HG02938 (cell line): ENCODE measurements at regions not wholly inside any gene's neighbourhood (a gene's known extent, or its start where the extent isn't known, plus 50 kb on each side); places are given as distances from the start of the nearest gene placed in this dataset.

Experiments
- ATAC-seq: cut with Tn5 transposase; IDR thresholded peaks from one replicate; pipeline ENCODE4 v1.9.1; 2021; ENCODE audit warnings: mild to moderate bottlenecking, moderate library complexity; ENCODE audit not compliant: unreplicated experiment

- ATAC-seq = no peak
These were observed 506.1 kb upstream of the PROK2 start for GRCh38 chr3:72290859-72291638.

DNA sequence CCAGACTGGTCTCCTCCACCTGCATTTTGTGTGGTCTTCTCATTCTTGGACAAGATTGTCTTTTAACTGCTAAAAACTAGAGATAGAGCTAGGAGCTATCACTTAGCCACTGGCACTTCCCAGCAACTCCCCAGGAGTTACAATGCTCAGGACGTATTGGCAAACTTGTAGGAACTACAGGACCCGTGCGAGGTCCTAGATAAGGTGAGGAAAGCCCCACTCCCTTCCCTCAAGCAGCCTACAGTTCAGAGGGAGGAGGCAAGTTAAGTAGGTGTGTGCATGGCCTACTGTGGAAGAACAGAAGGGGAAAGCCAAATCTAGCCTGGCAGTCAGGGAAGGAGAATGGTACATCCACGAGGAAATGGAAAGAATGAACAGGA is 504.7 kb upstream of the PROK2 start:
- no peak for ATAC-seq

DNA sequence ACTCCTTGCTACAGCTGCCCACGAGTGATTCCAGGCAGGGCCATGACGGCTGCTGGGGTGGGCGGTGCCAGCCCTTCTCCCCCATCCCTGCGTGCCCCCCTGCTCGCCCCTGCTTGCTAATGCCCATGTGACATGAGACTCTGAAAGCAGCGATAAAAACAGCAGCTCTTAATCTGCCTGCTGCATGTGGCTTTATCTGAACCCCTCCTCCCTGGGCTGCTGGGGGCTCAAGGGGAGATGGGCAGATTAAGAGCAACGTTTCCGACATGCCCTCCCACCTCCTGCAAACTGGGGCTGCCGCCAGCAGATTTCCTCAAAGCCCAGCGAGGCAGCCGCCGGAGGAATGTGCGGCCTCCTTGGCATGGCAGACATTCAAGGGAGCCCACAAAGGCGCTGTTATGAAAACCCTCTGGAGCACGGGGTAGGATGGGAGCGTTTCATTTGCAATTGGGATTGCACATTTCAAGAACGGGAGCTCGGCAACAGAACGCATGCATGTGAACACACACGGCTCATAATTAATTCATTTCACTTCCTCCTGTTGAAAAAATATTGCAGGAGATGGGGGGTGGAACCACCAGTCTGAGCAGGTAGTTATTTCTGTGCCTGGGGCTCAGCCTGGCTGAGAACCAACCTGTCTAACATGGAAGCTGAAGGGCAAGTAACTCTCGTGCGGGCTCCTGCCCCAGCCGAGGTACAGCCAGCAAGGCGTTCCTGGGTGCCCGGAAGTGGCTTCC is 504.2 kb upstream of the PROK2 start:
- ATAC-seq = no peak

DNA sequence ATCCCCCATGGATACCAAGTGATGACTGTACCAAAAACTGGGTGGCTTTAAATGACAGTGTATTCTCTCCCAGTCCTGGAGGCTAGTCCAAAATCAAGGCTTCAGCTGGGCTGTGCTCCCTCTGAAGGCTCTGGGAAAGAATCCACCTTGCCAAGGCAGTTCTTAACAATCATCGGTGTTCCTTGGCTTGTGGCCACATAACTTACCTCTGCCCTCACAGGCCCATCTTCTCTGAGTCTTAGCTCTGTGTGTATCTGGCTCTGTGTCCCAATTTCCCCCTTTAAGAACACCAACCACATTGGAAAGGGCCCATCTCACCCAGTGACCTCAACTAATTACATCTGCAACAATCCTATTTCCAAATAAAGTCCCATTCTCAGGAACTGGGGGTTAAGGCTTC is 503.0 kb upstream of the PROK2 start:
- ATAC-seq = no peak

DNA sequence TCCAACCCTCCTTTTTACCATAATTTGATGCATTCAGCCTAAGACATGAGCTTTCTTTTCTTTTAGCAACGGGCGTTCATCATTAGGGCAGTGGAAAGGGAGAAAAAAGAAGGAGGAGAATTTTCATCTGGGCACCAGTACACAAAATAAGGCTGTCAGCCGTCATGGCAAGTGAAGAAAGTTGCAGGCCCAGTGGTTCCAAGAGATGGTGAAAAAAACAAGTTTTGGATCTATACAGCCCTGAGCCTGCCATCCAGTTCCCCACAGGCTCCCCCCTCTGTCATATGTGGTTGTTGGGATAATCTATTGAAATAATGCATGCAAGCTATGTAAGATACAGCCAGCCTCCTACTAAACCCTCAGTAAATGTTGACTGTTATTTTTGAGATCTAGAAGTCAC is 500.6 kb upstream of the PROK2 start:
- ATAC-seq = no peak

GRCh38 chr3:72284471-72284870 is 499.5 kb upstream of the PROK2 start:
- ATAC-seq = no peak

- ATAC-seq = no peak
These were observed 498.0 kb upstream of the PROK2 start for GRCh38 chr3:72282918-72283317.

DNA sequence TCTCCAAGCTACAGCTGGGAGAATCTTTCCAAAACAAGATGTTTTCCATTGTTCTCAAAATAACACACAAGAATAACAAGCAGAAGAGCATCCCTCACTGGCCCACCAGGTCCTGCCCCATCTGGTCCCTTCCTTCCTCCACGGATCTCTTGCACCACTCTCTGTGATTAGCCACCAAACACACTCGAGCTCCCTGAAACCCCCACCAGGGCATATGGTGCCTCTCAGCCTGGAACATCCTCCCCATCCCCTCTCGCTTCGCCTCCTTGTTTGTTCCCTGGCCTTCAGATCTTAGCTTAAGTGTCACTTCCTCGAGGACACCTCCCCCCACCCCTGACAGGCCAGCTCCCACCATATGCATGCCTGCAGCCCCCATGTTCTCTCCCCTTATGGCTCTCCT is 496.6 kb upstream of the PROK2 start:
- no peak for ATAC-seq

GRCh38 chr3:72280876-72281275 is 495.9 kb upstream of the PROK2 start:
- no peak for ATAC-seq

GRCh38 chr3:72279631-72280041 is 494.7 kb upstream of the PROK2 start:
- no peak for ATAC-seq

DNA sequence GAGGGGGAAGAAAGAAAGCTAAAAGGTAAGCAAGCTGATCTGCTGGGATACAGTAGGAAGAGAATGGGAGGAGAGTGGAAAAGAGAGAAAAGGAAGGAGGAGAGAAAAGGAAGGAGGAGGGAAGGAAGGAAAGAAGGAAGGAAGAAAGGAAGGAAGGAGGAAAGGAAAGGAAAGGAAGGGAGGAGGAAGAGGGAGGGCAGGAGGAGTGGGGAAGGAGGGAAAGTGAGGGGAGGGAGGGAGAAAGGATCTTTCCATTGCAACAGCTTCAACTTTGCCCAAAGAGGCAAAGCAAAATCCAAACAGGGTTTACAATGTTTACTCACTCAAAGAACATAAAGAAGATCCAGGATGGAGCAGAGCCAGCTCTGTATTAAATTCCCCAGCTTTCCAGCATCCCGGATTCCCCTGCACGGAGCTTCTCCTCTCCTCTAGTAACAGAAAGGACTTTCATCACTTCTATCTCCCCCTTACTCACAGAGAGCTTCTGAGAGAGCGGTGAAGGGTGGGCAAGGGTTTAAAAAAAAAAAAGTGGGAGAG is 494.2 kb upstream of the PROK2 start:
- ATAC-seq = no peak

- no peak for ATAC-seq
These were observed 493.6 kb upstream of the PROK2 start for GRCh38 chr3:72278349-72279067.

DNA sequence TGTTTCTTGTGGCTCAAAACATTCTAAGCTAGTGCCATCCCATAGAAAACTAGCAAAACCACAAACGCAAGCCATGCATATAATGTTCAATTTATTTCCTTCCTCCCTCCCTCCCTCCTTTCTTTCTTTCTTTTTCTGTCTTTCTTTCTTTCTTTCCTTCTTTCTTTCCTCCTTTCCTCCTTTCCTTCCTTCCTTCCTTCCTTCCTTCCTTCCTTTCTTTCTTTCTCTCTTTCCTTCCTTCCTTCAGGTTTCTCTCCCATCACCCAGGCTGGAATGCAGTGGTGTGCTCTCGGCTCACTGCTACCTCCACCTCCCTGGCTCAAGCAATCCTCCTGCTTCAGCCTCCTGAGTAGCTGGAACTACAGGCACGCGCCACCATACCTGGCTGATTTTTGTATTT is 492.8 kb upstream of the PROK2 start:
- ATAC-seq = no peak

GRCh38 chr3:72276806-72277205 is 491.9 kb upstream of the PROK2 start:
- ATAC-seq = no peak

DNA sequence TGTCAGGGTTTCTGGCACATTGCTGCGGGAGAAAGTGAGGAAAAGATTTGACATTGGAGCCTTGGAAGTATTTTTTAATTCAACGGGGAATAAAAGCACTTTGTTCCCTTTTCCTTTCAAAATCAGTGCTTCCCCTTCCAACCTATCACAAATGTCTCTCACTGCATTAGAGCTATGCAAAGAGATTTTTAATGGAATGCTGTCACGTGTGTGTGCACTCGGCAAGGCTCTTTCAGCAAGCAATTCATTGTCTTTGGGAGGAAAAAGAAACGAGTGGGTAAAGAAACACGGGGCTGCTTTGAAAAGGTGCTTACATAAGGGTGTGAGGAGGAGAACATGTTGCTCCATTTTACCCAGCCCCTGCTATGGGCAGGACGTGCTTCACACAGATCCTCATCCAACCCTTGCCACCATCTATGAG is 490.4 kb upstream of the PROK2 start:
- no peak for ATAC-seq

- ATAC-seq = no peak
These were observed 489.8 kb upstream of the PROK2 start for GRCh38 chr3:72274493-72275330.

- ATAC-seq = no peak
These were observed 488.7 kb upstream of the PROK2 start for GRCh38 chr3:72273615-72274014.

DNA sequence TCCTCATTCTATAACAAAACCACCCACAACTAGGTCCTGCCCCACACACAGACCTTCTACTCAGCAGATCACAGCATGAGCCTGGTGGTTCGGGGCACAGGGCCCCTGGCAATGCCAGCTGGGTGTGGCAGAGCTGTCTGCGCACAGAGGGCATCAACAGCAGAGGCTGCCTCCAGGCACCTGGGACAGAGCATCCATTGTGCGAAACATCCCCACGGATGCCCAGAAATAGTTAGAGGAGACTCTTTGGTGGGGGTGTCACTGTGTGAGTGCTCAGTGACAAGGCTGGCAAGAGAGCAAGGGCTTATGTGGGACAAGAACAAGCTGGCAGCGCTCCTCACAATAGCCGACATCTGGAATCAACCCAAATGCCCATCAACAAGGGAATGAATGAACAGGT is 487.4 kb upstream of the PROK2 start:
- ATAC-seq = no peak

DNA sequence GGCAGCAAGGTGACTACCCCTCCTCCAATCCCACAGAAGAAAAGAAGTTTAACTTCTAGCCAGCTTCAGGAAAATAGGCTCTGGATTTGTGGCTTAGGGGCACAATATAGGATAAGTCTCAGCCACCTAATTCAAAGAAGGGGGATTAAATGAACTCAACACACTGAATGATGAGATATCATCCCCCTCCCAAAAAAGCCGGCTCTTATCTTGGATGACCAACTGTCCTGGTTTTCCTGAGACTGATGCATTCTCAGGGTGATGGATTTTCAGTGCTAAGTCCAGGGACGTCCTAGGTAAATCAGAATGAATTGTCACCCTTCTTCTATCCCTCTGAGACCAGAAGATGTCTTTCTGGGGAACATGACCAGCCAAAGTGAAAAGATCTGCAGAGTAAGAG is 487.0 kb upstream of the PROK2 start:
- no peak for ATAC-seq

DNA sequence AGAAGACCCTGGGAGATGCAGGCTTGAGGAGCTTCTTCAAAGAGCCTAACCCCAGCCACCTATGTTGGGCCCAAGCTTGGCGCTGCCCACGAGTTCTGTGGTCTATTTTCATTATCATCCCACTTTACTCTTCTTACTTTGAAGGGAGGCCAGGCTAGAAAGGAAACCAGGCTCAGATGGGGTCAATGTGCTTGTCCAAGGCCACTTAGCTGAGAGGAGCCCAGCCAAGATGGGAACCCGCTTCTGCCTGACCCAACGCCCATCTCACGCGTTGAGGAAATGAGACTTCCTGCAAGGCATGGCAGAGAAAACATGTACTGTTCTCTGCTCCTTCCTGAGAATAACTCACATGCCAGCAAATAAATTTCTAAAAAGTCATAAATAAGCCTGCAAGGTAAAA is 486.3 kb upstream of the PROK2 start:
- no peak for ATAC-seq

- ATAC-seq = no peak
These were observed 485.8 kb upstream of the PROK2 start for GRCh38 chr3:72270730-72271129.
